ENCODE measurements at regions not wholly inside any gene's neighbourhood (a gene's known extent, or its start where the extent isn't known, plus 50 kb on each side); places are given as distances from the start of the nearest gene placed in this dataset.

GRCh38 chr4:153034681-153035080, 98.6 kb downstream of the FHDC1 start:
- H3K9me3 ChIP-seq (ENCODE audit: control insufficient read depth in 4 of 4, low read length in 3 of 4) = no peaks in the 10 kb centered on the region
- no peak overlapping the region for H3K4me3 ChIP-seq (ENCODE audit: low read depth in 1 of 3, low read length in 3 of 3)
- WGBS = 90% methylated on average over 3 of the region's 3 CpGs
- no peak overlapping the region for H3K9ac ChIP-seq (ENCODE audit: low read depth in 1 of 2, low read length in 2 of 2)
- DNase-seq (ENCODE audit: low spot score) = no peak
- no peaks in the 10 kb centered on the region for H3K36me3 ChIP-seq (ENCODE audit: control insufficient read depth in 4 of 4, insufficient read depth in 3 of 4, low read depth in 1 of 4, low read length in 3 of 4)
- H3K27ac ChIP-seq (ENCODE audit: low read depth in 1 of 2, low read length in 2 of 2) = no peak overlapping the region
- peaks cover 0 to 5% (median 0%) of the 10 kb centered on the region in 4 donors for H3K4me1 ChIP-seq (ENCODE audit: control insufficient read depth in 4 of 4, insufficient read depth in 4 of 4, low read length in 3 of 4)
- TF ChIP-seq ATF3 (IDR thresholded peaks at IDR 0.05) (no peak), CTCF (IDR thresholded peaks at IDR 0.05; ENCODE audit: low read depth, low read length, missing input control) (no peak), EGR1 (IDR thresholded peaks at IDR 0.05; ENCODE audit: low read depth in 2 of 2) (no peak), NR2F2 (IDR thresholded peaks at IDR 0.05) (no peak), RAD21 (IDR thresholded peaks at IDR 0.05) (no peak), REST (IDR thresholded peaks at IDR 0.05) (no peak), YY1 (IDR thresholded peaks at IDR 0.05) (no peak), HNF4A (conservative IDR thresholded peaks at IDR 0.05) (no peak), MAX (IDR thresholded peaks at IDR 0.05) (no peak), RXRA (IDR thresholded peaks at IDR 0.05) (no peak), TAF1 (conservative IDR thresholded peaks at IDR 0.05) (no peak), ZBTB33 (IDR thresholded peaks at IDR 0.05) (no peak), HNF4G (IDR thresholded peaks at IDR 0.05) (no peak), JUND (IDR thresholded peaks at IDR 0.05) (no peak), FOXA2 (IDR thresholded peaks at IDR 0.05) (no peak), SP1 (IDR thresholded peaks at IDR 0.05) (no peak), GABPA (IDR thresholded peaks at IDR 0.05 in 1 of 2, conservative IDR thresholded peaks at IDR 0.05 in 1 of 2) (no peak), FOXA1 (IDR thresholded peaks at IDR 0.05) (no peak)
- no peaks in the 10 kb centered on the region for H3K27me3 ChIP-seq (ENCODE audit: control insufficient read depth in 4 of 4, insufficient read depth in 4 of 4, low read length in 3 of 4)
